ENCODE measurements at regions not wholly inside any gene's neighbourhood (a gene's known extent, or its start where the extent isn't known, plus 50 kb on each side); places are given as distances from the start of the nearest gene placed in this dataset.

DNA sequence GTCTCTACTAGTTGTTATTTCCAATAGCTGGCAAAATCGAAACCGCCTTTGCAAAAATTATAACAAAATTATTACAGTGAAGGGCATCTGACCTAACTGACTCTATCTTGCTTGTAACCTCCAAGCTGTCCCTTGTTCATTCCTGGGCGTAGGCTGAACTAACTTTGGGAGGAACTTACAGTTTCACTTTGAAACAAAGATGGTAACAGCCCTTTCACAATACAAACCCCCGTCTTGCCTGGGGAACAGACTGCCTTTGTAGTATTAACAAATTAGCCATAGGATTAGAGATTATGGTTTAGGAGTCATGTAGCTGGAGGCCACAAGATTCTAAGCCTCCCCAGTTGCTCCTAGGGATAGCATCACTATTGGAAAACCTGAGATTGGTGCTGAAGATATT lies 131.6 kb upstream of the HSD17B12 start:
- WGBS, 5 donors = 67 to 83% (median 75%) methylated on average over 4 of the region's 4 CpGs
- Histone ChIP-seq H3K27ac (no peak overlapping the region), H3K27me3 (replicated peaks in 1 of 7) (peaks cover 0 to 75% (median 25%) of the 10 kb centered on the region in 7 donors), H3K4me1 (peaks cover 0 to 13% (median 3%) of the 10 kb centered on the region in 6 donors), H3K36me3 (no peaks in the 10 kb centered on the region), H3K9me3 (peaks cover 0 to 7% (median 0%) of the 10 kb centered on the region in 8 donors), H3K4me3 (no peak overlapping the region)
- TF ChIP-seq POLR2AphosphoS5 (IDR thresholded peaks at IDR 0.05) = no peak
- TF ChIP-seq POLR2A (IDR thresholded peaks at IDR 0.05) = no peak
- TF ChIP-seq CTCF (IDR thresholded peaks at IDR 0.05 in 8 of 11, conservative IDR thresholded peaks at IDR 0.05 in 3 of 11) = no peak
- DNase-seq = no peak
- intact Hi-C loops (cut with DNase I; ENCODE audit: low total_unique reads) = no loop called here

DNA sequence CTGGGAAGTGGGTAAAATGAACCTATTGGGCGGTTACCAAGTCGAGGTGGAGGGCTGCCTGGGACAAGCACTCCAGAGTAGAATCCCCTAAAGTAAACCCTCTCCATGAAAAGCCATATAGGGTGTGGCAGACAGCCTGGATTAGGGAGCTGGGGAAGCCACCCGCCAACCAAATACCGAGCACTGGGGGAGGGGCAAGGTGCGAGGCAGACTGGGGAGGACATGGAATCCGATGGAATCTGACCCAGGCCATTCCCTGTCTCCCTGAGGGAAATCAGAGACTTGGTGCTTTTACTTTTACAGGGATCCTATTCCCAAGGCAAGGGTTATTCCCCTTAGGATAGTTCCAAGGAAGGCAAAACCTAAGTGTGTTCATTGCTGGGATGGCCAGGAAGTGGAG lies 130.9 kb upstream of the HSD17B12 start:
- no peak for DNase-seq
- Histone ChIP-seq H3K4me3 (no peak overlapping the region), H3K4me1 (peaks cover 0 to 13% (median 3%) of the 10 kb centered on the region in 6 donors), H3K27ac (no peak overlapping the region), H3K9me3 (peaks cover 0 to 7% (median 0%) of the 10 kb centered on the region in 8 donors), H3K36me3 (no peaks in the 10 kb centered on the region), H3K27me3 (replicated peaks in 1 of 7) (peaks cover 0 to 82% (median 32%) of the 10 kb centered on the region in 7 donors)
- intact Hi-C loops (cut with DNase I; ENCODE audit: low total_unique reads) = no loop called here
- WGBS, 5 donors = 63 to 73% (median 65%) methylated on average over 6 of the region's 6 CpGs
- TF ChIP-seq POLR2AphosphoS5 (IDR thresholded peaks at IDR 0.05) (no peak), CTCF (IDR thresholded peaks at IDR 0.05 in 8 of 11, conservative IDR thresholded peaks at IDR 0.05 in 3 of 11) (no peak), POLR2A (IDR thresholded peaks at IDR 0.05) (no peak)

DNA sequence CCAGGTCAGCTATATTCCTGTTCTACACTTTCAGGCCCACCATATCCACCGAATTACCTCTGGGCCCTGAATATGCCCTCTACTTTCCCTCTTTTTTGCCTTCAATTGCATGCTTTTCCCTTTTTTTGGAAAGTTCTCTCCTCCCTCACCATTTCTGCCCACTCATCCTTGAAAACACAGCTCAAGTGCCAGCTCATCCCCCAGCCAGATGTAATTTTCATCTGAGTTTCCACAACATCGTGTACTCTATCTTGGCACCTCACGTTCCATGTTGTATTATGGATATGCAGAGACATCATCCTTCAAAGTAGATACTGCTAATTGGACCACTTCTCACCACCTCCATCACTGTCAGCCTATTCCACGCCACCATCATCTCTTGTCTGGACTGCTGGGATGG lies 129.8 kb upstream of the HSD17B12 start:
- Histone ChIP-seq H3K4me1 (peaks cover 0 to 13% (median 3%) of the 10 kb centered on the region in 6 donors), H3K4me3 (no peak overlapping the region), H3K27me3 (replicated peaks in 1 of 7) (peaks cover 0 to 85% (median 37%) of the 10 kb centered on the region in 7 donors), H3K27ac (no peak overlapping the region), H3K36me3 (no peaks in the 10 kb centered on the region), H3K9me3 (peaks cover 0 to 7% (median 0%) of the 10 kb centered on the region in 8 donors)
- DNase-seq = no peak
- TF ChIP-seq POLR2A (IDR thresholded peaks at IDR 0.05) (no peak), CTCF (IDR thresholded peaks at IDR 0.05 in 8 of 11, conservative IDR thresholded peaks at IDR 0.05 in 3 of 11) (no peak)
- WGBS, 5 donors = 89 to 93% (median 90%) methylated on average over 4 of the region's 4 CpGs
- intact Hi-C loops (cut with DNase I; ENCODE audit: low total_unique reads) = no loop called here

DNA sequence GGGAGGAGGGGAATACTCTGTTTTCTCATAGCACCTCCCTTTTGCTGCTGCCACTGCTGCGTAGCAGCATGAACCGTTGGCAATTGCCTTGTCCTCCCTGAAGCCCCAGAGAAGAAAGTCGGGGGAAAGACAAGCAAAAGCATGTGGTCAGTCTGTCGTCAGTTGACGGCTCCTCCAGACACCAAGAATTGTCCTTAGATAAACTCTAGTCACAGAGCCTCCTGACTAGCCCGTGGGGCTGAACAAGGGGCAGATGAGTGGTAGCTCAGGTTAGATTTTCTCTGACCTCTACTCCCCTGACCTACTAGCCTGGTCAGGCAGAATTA lies 126.4 kb upstream of the HSD17B12 start:
- H3K4me3 ChIP-seq = no peak overlapping the region
- no peaks in the 10 kb centered on the region for H3K9me3 ChIP-seq
- peaks cover 0 to 20% (median 6%) of the 10 kb centered on the region in 6 donors for H3K4me1 ChIP-seq
- DNase-seq = no peak
- intact Hi-C loops (cut with DNase I; ENCODE audit: low total_unique reads) = no loop called here
- H3K27ac ChIP-seq = no peak overlapping the region
- WGBS, 5 donors = 41 to 59% (median 51%) methylated on average over 6 of the region's 6 CpGs
- H3K36me3 ChIP-seq = no peaks in the 10 kb centered on the region
- H3K27me3 ChIP-seq (replicated peaks in 1 of 7) = peaks cover 0 to 85% (median 30%) of the 10 kb centered on the region in 7 donors
- no peak for TF ChIP-seq POLR2A (IDR thresholded peaks at IDR 0.05)
- no peak for TF ChIP-seq CTCF (IDR thresholded peaks at IDR 0.05 in 8 of 11, conservative IDR thresholded peaks at IDR 0.05 in 3 of 11)
- TF ChIP-seq POLR2AphosphoS5 (IDR thresholded peaks at IDR 0.05) = no peak

All from spleen (tissue), 11 donors.